Central memory CD4-positive, alpha-beta T cell (primary cell): ENCODE measurements at regions not wholly inside any gene's neighbourhood (a gene's known extent, or its start where the extent isn't known, plus 50 kb on each side); places are given as distances from the start of the nearest gene placed in this dataset.

Experiments used
- DNase-seq: peaks from one replicate; pipeline ENCODE4 v3.0.0; 2022

DNA sequence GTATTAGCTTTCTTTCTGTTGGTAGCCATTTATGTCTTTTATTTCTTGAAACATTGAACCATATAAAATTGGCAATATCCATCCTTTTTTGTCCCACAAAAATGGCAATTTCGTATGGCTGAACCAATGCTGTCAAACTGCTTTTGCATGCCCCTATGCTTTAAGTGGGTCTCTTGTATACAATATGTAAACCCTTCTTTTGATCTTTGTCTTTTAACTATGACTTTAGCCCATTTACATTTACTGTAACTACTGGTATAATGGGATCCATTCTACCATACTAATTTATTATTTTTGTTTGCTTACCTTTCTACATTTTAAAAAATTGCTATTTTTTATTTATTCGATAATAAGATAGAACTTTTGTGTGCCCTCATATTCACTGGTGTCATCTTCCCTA is 93.4 kb downstream of the TENT4A start:
- no peak for DNase-seq

DNA sequence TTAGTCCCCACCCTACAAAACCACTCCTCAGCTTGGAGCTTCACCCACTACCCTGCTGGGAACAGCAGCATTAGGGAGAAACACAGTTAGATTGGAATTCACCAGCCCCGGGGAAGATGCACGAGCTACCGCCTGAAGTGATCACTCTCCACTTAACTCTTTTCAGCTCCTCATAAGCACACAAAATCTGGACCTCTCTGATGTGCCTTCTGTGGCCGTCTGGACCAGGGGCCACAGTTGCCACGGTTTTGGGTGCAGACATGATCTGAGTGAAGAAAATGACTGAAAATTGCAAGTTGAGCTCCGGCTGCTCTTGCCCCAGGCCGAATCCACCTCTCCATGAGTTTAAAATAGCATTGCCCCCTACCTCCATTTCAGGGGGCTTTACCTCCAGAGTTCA is 95.2 kb downstream of the TENT4A start:
- DNase-seq = no peak

DNA sequence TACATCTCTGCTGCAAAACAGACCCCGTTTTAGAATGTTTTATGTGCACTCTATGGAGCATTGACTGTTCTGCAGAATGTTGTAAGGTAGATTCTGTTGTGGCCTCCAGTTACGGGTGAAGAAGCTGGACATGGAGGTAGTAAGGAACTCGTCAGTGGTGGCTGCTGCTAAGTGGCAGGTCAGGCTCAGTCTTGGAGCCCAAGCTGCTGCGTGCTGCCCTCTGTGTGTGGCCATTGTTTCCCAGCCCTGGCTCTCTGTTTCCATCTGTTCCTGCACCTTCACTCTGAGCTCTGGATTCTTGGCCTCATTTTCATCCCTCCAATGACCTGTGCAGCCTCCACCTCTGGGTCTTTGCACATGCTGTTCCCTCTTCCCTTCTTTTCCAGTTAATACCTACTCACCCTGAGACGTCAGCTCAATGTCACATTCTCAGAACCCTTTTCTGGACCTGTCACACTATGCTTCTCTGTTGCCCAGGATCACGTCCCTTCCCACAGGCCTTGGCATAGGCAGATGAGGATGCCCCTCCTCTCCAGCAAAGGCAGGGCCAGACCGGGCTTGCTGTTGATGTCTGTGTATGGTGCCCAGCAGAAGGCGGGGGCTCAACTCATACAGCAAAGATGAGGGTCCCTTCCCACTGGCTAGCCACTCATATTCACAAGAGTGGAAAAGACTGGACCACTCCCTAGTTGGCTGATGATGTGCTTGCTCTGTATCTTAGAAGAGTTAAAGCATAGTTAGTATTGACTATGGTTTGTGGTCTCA is 97.6 kb downstream of the TENT4A start:
- DNase-seq = no peak

DNA sequence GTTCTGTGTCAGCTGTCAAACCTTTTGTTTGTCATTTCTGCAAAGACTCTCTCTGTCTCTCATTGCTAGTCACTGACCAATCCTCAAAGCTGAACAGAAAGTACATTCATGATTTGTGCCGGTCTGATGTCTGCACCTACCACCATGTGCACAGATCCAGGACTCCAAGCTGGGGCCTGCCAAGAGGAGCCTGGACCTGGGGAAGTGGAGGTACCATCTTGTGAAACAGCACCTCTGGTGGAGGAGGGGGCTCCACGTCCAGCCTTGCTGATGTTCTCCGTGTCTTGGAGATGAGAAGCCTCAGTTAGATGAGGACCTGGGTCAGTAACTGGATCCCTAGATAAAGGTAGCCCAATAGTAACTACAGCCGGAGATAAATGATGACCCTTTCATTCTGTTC is 98.9 kb downstream of the TENT4A start:
- DNase-seq = no peak

DNA sequence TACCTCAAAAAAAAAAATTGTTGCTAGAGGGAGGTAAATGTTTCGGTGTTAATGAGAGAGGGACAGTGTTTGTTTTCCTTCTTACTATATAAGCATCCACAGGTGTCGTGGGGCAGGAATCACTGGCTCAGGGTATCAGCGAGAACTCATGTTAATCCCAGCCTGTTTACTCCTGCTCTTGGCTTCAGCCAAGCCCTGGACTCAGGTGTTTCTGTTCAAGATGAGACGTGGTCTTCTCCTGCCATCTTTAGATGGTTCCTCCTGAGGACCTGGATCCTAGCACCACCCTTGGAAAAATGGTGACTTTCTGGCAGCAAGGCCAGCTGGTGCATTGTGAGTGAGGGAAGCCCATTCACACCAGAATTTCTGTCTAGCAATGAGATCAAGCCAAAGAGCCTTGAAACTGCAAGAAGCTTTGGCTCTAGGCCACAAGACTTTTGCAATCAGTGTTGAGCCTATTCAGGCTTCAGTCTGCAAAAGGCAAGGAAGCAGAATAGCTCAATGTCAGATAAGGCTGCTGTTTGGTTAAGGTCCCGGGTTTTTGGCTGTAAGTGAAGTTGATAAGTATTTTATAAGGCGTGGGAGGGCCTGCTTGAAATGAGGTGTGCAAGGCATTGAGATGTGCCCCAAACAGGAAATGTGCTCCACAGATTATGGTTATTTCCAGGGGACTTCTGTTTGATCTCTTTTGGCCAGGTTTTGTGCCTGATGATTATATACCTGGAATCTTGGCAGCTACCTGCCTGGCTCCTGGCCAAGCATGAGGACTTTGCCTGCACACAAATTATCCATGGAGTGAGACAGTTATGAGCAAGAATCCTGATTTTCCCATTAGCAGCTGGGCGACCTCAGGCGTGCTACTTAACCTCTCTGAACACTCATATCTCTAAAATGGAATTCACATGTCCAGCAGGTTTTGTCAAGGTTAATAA is 99.8 kb downstream of the TENT4A start:
- DNase-seq = no peak

DNA sequence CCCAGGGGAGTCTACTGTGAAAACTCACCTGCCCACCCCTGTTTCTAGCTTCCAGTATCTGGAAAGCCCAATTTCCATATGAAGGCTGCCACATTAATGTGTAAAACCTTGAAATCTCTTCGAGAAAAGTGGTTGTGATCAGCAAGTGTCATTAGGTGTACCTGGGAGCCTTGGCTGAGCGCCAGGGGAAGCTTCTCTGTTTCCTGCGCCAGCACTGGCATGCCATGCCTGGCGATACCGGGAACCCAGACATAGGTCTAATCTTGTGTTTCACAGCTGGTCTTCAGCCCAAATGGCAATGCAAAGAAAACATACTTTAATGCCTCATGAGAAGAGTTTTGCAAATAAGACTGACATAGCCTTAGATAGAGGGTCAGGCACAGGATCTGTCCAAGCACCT is 101.6 kb downstream of the TENT4A start:
- no peak for DNase-seq

DNA sequence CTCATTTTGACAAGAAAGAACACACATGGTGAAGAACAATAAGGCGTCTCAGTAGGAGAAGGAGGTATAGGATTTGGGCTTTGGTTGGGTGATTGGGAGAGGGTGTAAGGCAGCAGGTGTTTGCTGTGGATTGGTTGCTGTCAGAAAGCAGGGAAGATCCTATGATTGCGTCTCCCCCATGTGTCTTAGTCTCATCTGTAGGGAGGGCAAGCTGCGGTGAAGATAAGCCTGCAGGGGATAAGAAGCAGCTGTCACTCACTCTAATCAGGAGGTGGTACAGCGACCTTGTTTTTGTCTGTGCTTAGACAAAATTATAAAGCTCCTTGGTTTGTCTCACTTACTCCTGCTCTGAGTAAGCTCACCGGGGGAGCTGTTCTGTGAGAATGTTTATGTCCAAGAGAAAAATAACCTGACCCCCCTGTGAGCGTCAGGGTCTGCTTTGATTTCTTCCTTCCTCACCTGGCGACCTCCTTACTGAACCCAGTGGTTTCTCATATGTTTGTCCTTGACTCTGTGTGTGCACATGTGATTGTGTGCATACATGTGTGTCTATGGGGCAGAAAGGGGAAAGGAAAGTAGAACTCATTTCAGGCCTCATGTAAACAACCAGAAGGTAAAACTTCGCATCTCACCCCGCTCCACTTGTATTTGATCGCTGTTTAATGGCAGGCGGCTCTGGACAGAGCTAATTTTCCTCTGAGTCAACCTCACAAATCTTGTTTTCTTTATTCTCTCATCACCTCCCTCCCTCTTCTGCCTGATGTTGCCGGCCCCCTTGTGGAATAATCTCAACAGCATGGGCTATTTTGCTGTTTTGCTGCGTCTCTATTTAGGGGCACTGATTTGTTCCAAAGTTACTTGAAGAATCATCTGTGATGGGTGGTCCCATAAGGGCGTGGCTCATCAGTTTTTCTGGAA is 105.6 kb downstream of the TENT4A start:
- no peak for DNase-seq

DNA sequence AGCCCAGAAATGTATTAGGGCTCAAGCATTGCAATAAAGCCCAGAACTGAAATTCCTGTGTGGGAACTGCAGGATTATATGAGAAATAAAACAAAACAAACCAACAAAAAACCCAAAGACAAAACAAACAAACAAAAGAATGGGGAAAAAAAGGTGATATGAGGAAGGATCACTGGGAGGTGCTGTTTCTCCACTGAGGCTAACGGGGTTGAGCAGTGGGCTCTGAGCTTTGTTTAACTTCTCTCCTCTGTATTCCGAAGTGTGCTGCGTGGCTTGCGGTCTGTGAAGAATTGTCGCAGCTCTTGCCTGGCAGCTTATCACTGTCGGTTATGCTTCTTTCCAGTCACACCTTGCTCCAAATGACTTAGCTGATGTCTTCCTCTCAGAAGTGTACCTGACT is 106.3 kb downstream of the TENT4A start:
- DNase-seq = no peak

DNA sequence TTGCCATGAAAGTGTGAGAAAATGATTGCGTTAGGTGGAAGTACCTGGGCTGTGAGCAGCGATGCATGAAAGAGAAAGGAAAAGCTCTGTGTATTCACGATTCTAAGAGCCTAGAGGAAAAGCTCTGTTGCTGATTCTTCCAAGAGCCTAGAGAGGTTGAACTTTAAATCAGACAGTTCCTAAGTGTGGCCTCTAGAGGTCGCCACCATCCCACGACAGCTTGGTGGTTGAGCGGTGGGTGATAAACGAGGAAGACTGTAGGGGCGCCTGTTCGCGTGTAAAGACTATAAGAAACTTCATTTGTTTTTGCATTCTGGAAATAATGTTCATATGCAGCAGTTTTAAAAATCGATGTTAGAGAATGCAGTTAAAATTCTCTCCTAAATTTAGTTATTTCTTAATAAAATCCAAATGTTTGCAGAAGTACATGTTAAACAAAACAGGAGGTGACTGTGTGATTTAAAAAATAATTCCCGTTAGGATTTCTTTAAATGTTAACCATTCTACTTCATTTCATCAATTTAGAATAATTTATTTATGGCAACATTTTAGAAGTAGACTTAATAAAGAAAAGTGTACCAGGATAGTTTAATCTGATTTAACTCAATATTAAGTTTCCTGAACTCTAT is 107.7 kb downstream of the TENT4A start:
- peak; percentile 14 for DNase-seq

DNA sequence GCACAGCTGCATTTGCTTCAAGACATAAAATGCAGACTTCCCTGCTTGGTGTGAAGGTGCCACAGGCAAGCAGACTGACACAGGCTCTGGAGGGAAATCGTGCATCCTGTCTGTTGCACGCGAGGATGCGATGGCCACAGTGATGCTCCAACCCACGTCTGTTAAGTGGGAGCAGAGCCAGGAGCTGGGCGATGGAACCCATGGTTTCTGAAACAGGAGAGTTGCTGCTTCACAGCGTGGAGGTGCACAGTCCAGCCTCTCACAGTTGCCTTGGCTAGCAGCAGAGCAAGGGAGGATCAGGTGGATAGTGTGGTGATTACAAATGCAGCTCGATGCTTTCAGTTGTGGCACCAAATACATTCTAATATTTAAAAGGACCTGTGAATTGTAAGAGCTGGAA is 108.8 kb downstream of the TENT4A start:
- no peak for DNase-seq

DNA sequence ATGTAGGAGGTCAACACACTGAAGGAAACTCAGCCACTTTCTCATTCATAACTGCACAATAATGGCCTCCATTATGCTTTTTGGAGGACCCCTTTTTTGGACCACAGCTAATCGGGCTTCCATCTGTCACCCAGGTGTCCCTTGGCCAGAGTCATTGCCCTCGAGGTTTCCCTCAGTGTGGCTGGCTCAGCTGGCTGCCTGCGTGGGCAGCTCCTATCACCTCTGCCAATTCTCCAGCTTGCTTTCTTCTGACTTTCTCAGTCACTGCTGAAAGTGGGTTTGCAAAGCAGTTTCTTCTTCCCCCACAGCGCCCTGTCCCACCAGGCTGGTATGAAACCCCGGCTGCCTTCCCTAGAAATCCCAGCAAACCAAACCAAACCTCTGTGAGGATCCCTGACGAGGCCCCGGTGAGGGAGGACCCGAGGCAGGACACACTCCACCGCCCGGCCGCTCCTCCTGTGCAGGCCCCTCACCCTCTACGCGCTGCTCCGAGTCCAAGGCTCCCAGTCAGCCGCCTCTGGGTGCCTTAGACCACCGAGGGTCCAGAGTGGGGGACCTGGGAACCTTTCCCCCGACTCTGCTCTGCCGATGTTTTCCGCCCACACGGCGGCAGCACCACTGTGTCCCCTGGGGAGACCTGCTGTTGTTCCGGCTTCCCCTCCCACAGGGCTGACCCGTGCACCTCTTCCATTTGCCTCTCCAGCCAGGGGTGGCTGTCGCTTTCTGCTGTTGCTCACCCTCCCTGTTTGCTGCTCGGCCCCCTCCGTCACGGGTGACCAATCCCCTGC is 109.5 kb downstream of the TENT4A start:
- DNase-seq = no peak

DNA sequence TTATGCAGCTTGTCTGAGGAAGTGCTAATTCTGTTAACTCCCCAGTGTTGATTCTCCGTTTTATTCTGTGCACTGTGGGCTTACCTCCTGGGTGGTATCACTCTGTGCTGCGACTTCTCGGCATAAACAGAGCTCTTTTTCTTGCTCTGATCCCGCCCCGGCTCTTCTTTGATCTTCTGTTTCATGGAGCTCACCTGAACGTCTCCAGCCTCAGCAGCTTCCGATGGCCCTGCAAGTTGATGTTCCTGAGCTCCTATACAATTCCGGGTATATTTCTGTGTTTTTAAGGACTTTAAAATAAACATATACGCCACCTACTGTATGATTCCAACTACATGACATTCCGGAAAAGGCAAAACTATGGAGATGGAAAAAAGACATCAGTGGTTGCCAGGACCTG is 110.8 kb downstream of the TENT4A start:
- no peak for DNase-seq

DNA sequence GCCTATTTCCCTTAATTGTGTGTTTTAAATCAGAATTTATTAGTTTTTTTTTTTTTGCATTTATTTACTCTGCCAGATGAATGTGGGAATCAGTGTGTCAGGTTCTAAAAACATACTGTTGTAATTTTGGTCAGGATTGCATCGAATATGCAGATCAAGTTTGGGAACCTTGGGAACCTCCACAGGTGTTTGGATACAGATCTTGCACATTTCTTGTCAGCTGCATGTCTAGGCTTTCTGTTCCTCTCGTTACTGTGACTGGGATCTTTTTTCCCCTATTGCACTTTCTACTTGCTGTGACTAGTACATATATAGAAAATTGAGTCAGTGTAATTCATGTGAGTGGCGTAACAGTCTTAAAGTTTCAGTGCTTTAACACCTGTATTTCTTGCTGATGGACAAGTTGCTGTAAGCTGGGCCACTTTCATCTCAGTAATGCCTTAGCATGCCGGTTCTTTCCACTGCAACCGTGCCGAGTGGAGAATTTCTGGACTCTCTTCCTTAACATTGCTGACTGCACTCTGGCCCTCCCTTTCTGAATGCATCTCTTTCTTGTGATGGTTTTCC is 112.5 kb downstream of the TENT4A start:
- DNase-seq = no peak

DNA sequence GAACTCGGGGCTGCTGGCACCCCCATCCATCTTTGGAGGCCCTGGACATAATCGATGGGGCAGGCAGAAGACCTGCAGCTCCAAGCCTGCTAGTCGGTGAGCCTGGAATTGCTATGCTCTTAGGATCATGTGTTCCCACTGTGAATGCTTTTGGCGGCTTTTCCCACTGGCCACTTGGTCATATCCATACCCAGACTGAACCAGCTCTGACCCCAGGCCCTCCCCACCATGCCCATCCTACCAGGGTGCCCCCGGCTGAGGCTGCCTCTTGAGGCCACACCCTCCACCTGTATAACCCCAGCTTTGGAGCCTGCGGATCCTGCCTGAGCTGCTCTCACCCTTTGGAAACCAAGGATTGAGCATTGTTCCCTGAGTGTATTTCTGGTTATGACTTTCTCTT is 113.5 kb downstream of the TENT4A start:
- no peak for DNase-seq

DNA sequence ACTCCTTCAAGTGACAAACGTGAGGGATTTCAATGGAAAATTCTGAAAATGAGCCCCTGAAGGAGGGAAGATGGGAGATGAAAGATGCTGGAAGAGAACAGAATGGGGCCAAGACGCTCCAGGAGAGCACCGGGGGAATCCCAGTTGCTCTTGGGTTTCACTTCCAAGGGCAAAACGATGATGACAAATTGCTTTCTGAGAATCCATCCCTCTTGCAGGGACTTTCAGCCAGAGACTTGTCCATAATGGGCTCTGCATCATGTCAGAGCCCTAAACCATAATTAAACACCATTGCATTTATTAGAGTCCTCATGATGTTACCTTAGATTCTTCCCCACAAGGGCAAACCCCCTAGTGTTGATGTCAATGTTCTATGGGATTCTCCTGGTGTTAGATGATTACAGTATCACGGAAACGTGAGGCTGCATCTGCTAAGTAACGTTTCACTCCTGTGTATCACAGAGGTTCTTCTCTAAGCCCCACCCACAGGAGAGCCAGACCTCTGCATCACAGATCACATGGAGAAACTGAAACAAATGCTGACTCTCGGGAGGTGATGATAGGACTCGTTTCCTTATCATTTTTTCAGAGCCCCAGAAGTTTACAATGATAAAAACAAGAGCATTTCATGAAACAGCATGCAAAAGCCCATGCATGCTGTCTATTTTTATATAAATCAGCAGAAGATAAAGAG is 114.4 kb downstream of the TENT4A start:
- peak; percentile 51 for DNase-seq

DNA sequence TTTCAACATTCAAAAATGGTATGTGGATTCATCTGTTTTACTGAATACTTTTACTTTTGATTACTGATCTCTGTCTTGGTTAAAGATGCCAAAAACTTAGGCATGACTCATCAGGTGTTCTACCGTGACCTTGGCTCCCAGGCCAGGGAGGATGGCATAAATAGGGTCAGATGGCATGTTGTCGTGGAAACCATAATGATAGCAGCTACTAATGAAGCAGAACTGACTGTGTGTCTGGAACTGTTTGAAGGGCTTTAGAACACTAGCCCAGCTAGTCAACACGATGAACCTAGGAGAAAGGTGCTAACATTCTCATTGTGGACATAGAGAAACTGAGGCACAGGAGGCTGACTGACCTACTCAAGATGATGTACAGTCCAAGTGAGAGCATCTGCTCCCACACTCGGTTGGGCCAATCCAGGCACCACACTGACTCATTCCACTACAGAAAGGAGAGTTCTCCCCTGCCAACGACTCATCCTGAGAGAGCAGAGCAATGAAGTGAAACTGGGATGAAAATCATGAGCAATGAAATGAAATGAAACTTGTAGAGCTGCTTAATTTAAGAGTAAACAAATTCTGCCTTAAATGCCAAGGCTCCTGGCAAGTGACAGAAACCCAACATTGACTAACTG is 116.0 kb downstream of the TENT4A start:
- peak; percentile 12 for DNase-seq

DNA sequence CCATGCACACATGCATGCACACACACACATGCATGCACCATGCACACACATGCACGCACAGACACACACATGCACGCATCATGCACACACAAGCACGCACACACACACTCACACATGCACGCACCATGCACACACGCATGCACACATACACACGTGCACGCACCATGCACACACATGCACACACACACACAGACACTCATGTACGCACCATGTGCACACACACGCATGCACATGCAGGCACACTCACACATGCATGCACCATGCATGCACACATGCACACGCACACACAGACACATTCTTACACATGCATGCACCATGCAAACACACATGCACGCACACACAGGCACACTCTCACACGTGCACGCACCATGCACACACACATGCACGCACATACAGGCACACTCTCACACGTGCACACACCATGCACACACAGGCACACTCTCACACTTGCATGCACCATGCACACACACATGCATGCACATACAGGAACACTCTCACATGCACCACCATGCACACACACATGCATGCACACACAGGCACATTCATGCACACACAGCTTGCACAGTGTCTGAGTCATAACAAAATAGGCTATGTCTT is 117.5 kb downstream of the TENT4A start:
- no peak for DNase-seq

DNA sequence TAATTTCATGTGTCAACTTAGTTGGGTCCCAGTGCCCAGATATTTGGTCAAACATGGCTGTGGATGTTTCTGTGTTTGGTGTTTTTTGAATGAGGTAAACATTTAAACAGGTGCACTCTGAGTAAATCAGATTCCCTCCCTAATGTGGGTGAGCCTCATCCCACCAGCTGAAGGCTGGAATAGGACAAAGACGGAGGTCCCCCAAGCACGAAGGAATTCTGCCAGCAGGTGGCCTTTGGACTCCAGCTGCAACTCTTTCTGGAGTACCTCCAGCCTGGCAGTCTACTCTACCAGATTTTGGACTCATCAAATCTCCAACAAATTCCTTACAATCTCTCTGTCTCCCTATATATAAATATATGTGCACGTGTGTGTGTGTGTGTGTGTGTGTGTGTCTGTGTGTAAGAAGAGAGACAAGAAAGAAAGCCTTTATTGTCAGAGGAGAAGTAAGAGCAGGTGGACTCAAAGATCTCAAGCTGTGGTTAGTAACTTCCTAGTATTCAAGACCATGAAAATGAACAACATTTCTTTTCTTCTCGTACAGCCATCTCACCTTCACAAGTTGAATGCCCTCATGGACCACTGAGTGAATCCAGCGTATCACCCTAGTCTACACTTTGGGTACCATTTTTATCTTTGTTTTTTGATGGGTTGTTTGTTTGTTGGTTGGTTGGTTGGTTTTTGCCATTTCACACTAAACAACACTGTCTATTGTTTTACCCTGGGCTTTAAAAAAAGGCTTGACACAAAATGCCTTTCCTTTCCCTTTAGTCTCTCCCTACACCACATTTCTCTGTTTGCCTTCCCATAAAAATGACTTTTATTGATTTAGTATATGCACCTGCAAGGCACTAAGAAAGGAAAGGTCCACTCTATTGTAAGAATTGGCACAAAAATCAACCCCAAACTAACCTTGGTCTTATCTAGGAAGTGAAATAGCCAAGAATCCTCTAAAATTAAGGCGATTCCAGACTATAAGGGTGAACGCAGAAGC is 118.7 kb downstream of the TENT4A start:
- no peak for DNase-seq
